NCI-H526 (cell line): ENCODE measurements at regions not wholly inside any gene's neighbourhood (a gene's known extent, or its start where the extent isn't known, plus 50 kb on each side); places are given as distances from the start of the nearest gene placed in this dataset.

Experiments used
- DNase-seq, 2 experiments: peaks; one replicate each; lab custom pipeline; 2025; lab: John Stamatoyannopoulos, UW

- DNase-seq, result no peak
These were observed 53.7 kb downstream of the RPS12 start for GRCh38 chr6:132868057-132868456.

GRCh38 chr6:132872923-132873322 is 58.6 kb downstream of the RPS12 start:
- no peak for DNase-seq

GRCh38 chr6:132877003-132877402 is 62.6 kb downstream of the RPS12 start:
- DNase-seq, result no peak

- no peak for DNase-seq
These were observed 72.8 kb downstream of the RPS12 start for GRCh38 chr6:132887204-132887603.

- no peak for DNase-seq
These were observed 74.3 kb downstream of the RPS12 start for GRCh38 chr6:132888701-132889100.

- DNase-seq, result peak in 1 of 2 experiments; percentile 9
These were observed 78.8 kb downstream of the RPS12 start for GRCh38 chr6:132892929-132893771.

- DNase-seq, result peak; percentile 61 to 71
These were observed 79.6 kb downstream of the RPS12 start for GRCh38 chr6:132893772-132894490.

GRCh38 chr6:132898376-132898775 is 84.0 kb downstream of the RPS12 start:
- no peak for DNase-seq

- no peak for DNase-seq
These were observed 86.5 kb downstream of the RPS12 start for GRCh38 chr6:132900849-132901248.

GRCh38 chr6:132902901-132903300 is 88.5 kb downstream of the RPS12 start:
- DNase-seq, result no peak

GRCh38 chr6:132907231-132907630 is 92.9 kb downstream of the RPS12 start:
- DNase-seq, result no peak

GRCh38 chr6:132907914-132908313 is 93.5 kb downstream of the RPS12 start:
- DNase-seq, result no peak

- DNase-seq, result no peak
These were observed 95.4 kb downstream of the RPS12 start for GRCh38 chr6:132909742-132910141.

GRCh38 chr6:132910759-132911158 is 96.4 kb downstream of the RPS12 start:
- no peak for DNase-seq

GRCh38 chr6:132919045-132919860 is 104.9 kb downstream of the RPS12 start:
- DNase-seq, result no peak

- DNase-seq, result no peak
These were observed 113.3 kb downstream of the RPS12 start for GRCh38 chr6:132927713-132928112.

- peak; percentile 92 to 96 for DNase-seq
These were observed 114.8 kb downstream of the RPS12 start for GRCh38 chr6:132929141-132929540.

GRCh38 chr6:132931313-132931712 is 116.9 kb downstream of the RPS12 start:
- DNase-seq, result no peak

- DNase-seq, result peak; percentile 36 to 73
These were observed 117.7 kb downstream of the RPS12 start for GRCh38 chr6:132931936-132932514.

GRCh38 chr6:132932588-132932987 is 118.2 kb downstream of the RPS12 start:
- DNase-seq, result no peak

- DNase-seq, result no peak
These were observed 118.7 kb downstream of the RPS12 start for GRCh38 chr6:132933090-132933489.

- no peak for DNase-seq
These were observed 120.1 kb downstream of the RPS12 start for GRCh38 chr6:132934496-132934895.
